ENCODE measurements at regions not wholly inside any gene's neighbourhood (a gene's known extent, or its start where the extent isn't known, plus 50 kb on each side); places are given as distances from the start of the nearest gene placed in this dataset.
"Not testable (repeated sequence)": the region's sequence is repeated elsewhere in the genome, so short reads cannot be mapped to it uniquely, and the experiment has no call there.

GRCh38 chr12:115313929-115314328 is 630.0 kb upstream of the TBX3 start:
- no peak for DNase-seq

GRCh38 chr12:115312901-115313300 is 628.9 kb upstream of the TBX3 start:
- DNase-seq = no peak

GRCh38 chr12:115311875-115312274 is 627.9 kb upstream of the TBX3 start:
- DNase-seq = no peak

GRCh38 chr12:115308918-115309317 is 624.9 kb upstream of the TBX3 start:
- DNase-seq = no peak

GRCh38 chr12:115306380-115306779 is 622.4 kb upstream of the TBX3 start:
- no peak for DNase-seq

GRCh38 chr12:115305867-115306266 is 621.9 kb upstream of the TBX3 start:
- no peak for DNase-seq

GRCh38 chr12:115305275-115305674 is 621.3 kb upstream of the TBX3 start:
- no peak for DNase-seq

- no peak for DNase-seq
Observed at GRCh38 chr12:115303723-115304309, 619.8 kb upstream of the TBX3 start.

GRCh38 chr12:115297445-115297844 is 613.5 kb upstream of the TBX3 start:
- DNase-seq = no peak

GRCh38 chr12:115296613-115297198 is 612.7 kb upstream of the TBX3 start:
- DNase-seq = no peak

GRCh38 chr12:115295886-115296285 is 611.9 kb upstream of the TBX3 start:
- DNase-seq = no peak

- DNase-seq = no peak
Observed at GRCh38 chr12:115294453-115295133, 610.6 kb upstream of the TBX3 start.

GRCh38 chr12:115285429-115285828 is 601.5 kb upstream of the TBX3 start:
- not testable (repeated sequence) for DNase-seq

- no peak for DNase-seq
Observed at GRCh38 chr12:115273456-115273855, 589.5 kb upstream of the TBX3 start.

GRCh38 chr12:115268451-115268850 is 584.5 kb upstream of the TBX3 start:
- DNase-seq = no peak

GRCh38 chr12:115267891-115268290 is 583.9 kb upstream of the TBX3 start:
- no peak for DNase-seq

GRCh38 chr12:115267464-115267863 is 583.5 kb upstream of the TBX3 start:
- no peak for DNase-seq

- no peak for DNase-seq
Observed at GRCh38 chr12:115264605-115265004, 580.6 kb upstream of the TBX3 start.

GRCh38 chr12:115261691-115262398 is 577.9 kb upstream of the TBX3 start:
- DNase-seq = no peak

- no peak for DNase-seq
Observed at GRCh38 chr12:115260762-115261675, 577.0 kb upstream of the TBX3 start.

- DNase-seq = no peak
Observed at GRCh38 chr12:115259968-115260747, 576.2 kb upstream of the TBX3 start.

Data from right kidney (tissue), 1 donor.